Mucosa of rectum (tissue), 2 donors: ENCODE measurements at regions not wholly inside any gene's neighbourhood (a gene's known extent, or its start where the extent isn't known, plus 50 kb on each side); places are given as distances from the start of the nearest gene placed in this dataset.
"Not testable (repeated sequence)": the region's sequence is repeated elsewhere in the genome, so short reads cannot be mapped to it uniquely, and the experiment has no call there.

ENCODE experiments used
- H3K27ac ChIP-seq, 2 donors: one replicate each; pipeline ENCODE4 v1.7.0; 2013; ENCODE audit warnings: inconsistent platforms in 2 of 2, low read depth in 2 of 2, low read length in 2 of 2
- H3K27me3 ChIP-seq, 2 donors: one replicate each; pipeline ENCODE4 v1.7.0; 2013; ENCODE audit warnings: low read length in 2 of 2; ENCODE audit not compliant: control insufficient read depth in 2 of 2, insufficient read depth in 2 of 2
- H3K36me3 ChIP-seq, 2 donors: one replicate each; pipeline ENCODE4 v1.7.0; 2013; ENCODE audit warnings: low read length in 2 of 2; ENCODE audit not compliant: control insufficient read depth in 2 of 2, insufficient read depth in 2 of 2
- H3K4me1 ChIP-seq, 2 donors: one replicate each; pipeline ENCODE4 v1.7.0; 2013; ENCODE audit warnings: low read length in 2 of 2, mild to moderate bottlenecking in 1 of 2; ENCODE audit not compliant: control insufficient read depth in 2 of 2, insufficient read depth in 2 of 2
- H3K4me3 ChIP-seq, 2 donors: one replicate each; pipeline ENCODE4 v1.7.0; 2013; ENCODE audit warnings: low read length in 2 of 2
- H3K9ac ChIP-seq, 2 donors: one replicate each; pipeline ENCODE4 v1.7.0; 2013; ENCODE audit warnings: low read length in 2 of 2, low read depth in 1 of 2, mild to moderate bottlenecking in 1 of 2
- H3K9me3 ChIP-seq, 2 donors: one replicate each; pipeline ENCODE4 v1.7.0; 2013; ENCODE audit warnings: low read length in 2 of 2; ENCODE audit not compliant: control insufficient read depth in 2 of 2
- donor health status: healthy.
- donor health status: Normal muscosa, but diverticular disease.

- Histone ChIP-seq H3K36me3 (no peaks in the 10 kb centered on the region), H3K9me3 (no peaks in the 10 kb centered on the region), H3K27ac (no peak overlapping the region), H3K4me3 (no peak overlapping the region), H3K4me1 (no peaks in the 10 kb centered on the region), H3K9ac (no peak overlapping the region), H3K27me3 (no peaks in the 10 kb centered on the region)
Observed at GRCh38 chr12:74144396-74144795, 393.2 kb upstream of the ATXN7L3B start.

GRCh38 chr12:74145328-74145727 is 392.3 kb upstream of the ATXN7L3B start:
- Histone ChIP-seq H3K4me1 (no peaks in the 10 kb centered on the region), H3K27ac (no peak overlapping the region), H3K27me3 (no peaks in the 10 kb centered on the region), H3K4me3 (no peak overlapping the region), H3K36me3 (no peaks in the 10 kb centered on the region), H3K9ac (no peak overlapping the region), H3K9me3 (no peaks in the 10 kb centered on the region)

GRCh38 chr12:74148849-74149248 is 388.8 kb upstream of the ATXN7L3B start:
- Histone ChIP-seq H3K4me1 (no peaks in the 10 kb centered on the region), H3K27ac (no peak overlapping the region), H3K27me3 (no peaks in the 10 kb centered on the region), H3K9me3 (no peaks in the 10 kb centered on the region), H3K4me3 (no peak overlapping the region), H3K36me3 (no peaks in the 10 kb centered on the region), H3K9ac (no peak overlapping the region)

GRCh38 chr12:74152370-74152769 is 385.3 kb upstream of the ATXN7L3B start:
- H3K9me3 ChIP-seq: no peaks in the 10 kb centered on the region
- no peaks in the 10 kb centered on the region for H3K36me3 ChIP-seq
- H3K27me3 ChIP-seq: no peaks in the 10 kb centered on the region
- no peaks in the 10 kb centered on the region for H3K4me1 ChIP-seq
- no peak overlapping the region for H3K27ac ChIP-seq
- no peak overlapping the region for H3K4me3 ChIP-seq
- no peak overlapping the region for H3K9ac ChIP-seq

GRCh38 chr12:74166096-74166495 is 371.5 kb upstream of the ATXN7L3B start:
- H3K9me3 ChIP-seq: no peaks in the 10 kb centered on the region
- no peaks in the 10 kb centered on the region for H3K4me1 ChIP-seq
- H3K27me3 ChIP-seq: no peaks in the 10 kb centered on the region
- H3K9ac ChIP-seq: no peak overlapping the region
- no peak overlapping the region for H3K27ac ChIP-seq
- H3K4me3 ChIP-seq: no peak overlapping the region
- H3K36me3 ChIP-seq: no peaks in the 10 kb centered on the region

GRCh38 chr12:74169607-74170006 is 368.0 kb upstream of the ATXN7L3B start:
- Histone ChIP-seq H3K36me3 (no peaks in the 10 kb centered on the region), H3K27me3 (no peaks in the 10 kb centered on the region), H3K9ac (no peak overlapping the region), H3K4me1 (no peaks in the 10 kb centered on the region), H3K9me3 (no peaks in the 10 kb centered on the region), H3K27ac (no peak overlapping the region), H3K4me3 (no peak overlapping the region)

GRCh38 chr12:74170645-74171477 is 366.8 kb upstream of the ATXN7L3B start:
- no peak overlapping the region for H3K9ac ChIP-seq
- no peaks in the 10 kb centered on the region for H3K27me3 ChIP-seq
- H3K36me3 ChIP-seq: no peaks in the 10 kb centered on the region
- no peaks in the 10 kb centered on the region for H3K9me3 ChIP-seq
- no peaks in the 10 kb centered on the region for H3K4me1 ChIP-seq
- no peak overlapping the region for H3K4me3 ChIP-seq
- no peak overlapping the region for H3K27ac ChIP-seq

- no peaks in the 10 kb centered on the region for H3K9me3 ChIP-seq
- H3K27me3 ChIP-seq: no peaks in the 10 kb centered on the region
- no peak overlapping the region for H3K9ac ChIP-seq
- H3K36me3 ChIP-seq: no peaks in the 10 kb centered on the region
- no peak overlapping the region for H3K27ac ChIP-seq
- H3K4me3 ChIP-seq: no peak overlapping the region
- H3K4me1 ChIP-seq: no peaks in the 10 kb centered on the region
Observed at GRCh38 chr12:74171478-74171909, 366.1 kb upstream of the ATXN7L3B start.

GRCh38 chr12:74174961-74175360 is 362.7 kb upstream of the ATXN7L3B start:
- H3K27me3 ChIP-seq, H3K9ac ChIP-seq, H3K4me1 ChIP-seq, H3K9me3 ChIP-seq, H3K4me3 ChIP-seq, H3K27ac ChIP-seq, H3K36me3 ChIP-seq: not testable (repeated sequence)

- H3K36me3 ChIP-seq: no peaks in the 10 kb centered on the region
- H3K4me1 ChIP-seq: no peaks in the 10 kb centered on the region
- peaks cover 0 to 4% of the 10 kb centered on the region in 2 donors for H3K9me3 ChIP-seq
- H3K27me3 ChIP-seq: no peaks in the 10 kb centered on the region
- H3K27ac ChIP-seq: no peak overlapping the region
- no peak overlapping the region for H3K9ac ChIP-seq
- no peak overlapping the region for H3K4me3 ChIP-seq
Observed at GRCh38 chr12:74185360-74185759, 352.3 kb upstream of the ATXN7L3B start.
